OCI-LY3 (cell line): ENCODE measurements at regions not wholly inside any gene's neighbourhood (a gene's known extent, or its start where the extent isn't known, plus 50 kb on each side); places are given as distances from the start of the nearest gene placed in this dataset.

Source experiments
- H2AFZ ChIP-seq: fragments of 200-600, 300-600 bp; shearing (Covaris generic); 2 replicates; pipeline ENCODE4 v1.6.0; 2014; ENCODE audit warnings: antibody characterized with exemption, low read depth, low read length
- H3K27ac ChIP-seq: fragments of 200-600, 300-600 bp; sonication (generic); 2 replicates; pipeline ENCODE4 v1.5.1; 2014; ENCODE audit warnings: mild to moderate bottlenecking, low read length, moderate library complexity, mixed read lengths
- H3K27me3 ChIP-seq: fragments of 200-600, 300-600 bp; sonication (generic); 2 replicates; pipeline ENCODE4 v1.6.1; 2014; ENCODE audit warnings: low read depth, low read length, mixed read lengths
- H3K36me3 ChIP-seq: fragments of 200-600, 300-600 bp; sonication (generic); replicated peaks from 2 replicates; pipeline ENCODE3; 2014; ENCODE audit warnings: low read depth, low read length, mixed read lengths
- H3K4me1 ChIP-seq: fragments of 300-600, 200-600 bp; sonication (generic); 2 replicates; pipeline ENCODE4 v1.6.1; 2014; ENCODE audit warnings: low read length, mixed read lengths
- H3K4me2 ChIP-seq: fragments of 200-600, 300-600 bp; sonication (generic); 2 replicates; pipeline ENCODE4 v1.6.1; 2014; ENCODE audit warnings: low read length, mixed read lengths
- H3K4me3 ChIP-seq: fragments of 300-600, 200-600 bp; sonication (generic); 2 replicates; pipeline ENCODE4 v1.5.1; 2014; ENCODE audit warnings: antibody characterized with exemption, mild to moderate bottlenecking, low read length, moderate library complexity
- H3K79me2 ChIP-seq: fragments of 300-600, 200-600 bp; shearing (Covaris generic); 2 replicates; pipeline ENCODE4 v1.6.1; 2014; ENCODE audit warnings: mild to moderate bottlenecking, low read length, mixed read lengths
- H3K9ac ChIP-seq: fragments of 300-600, 200-600 bp; shearing (Covaris generic); 2 replicates; pipeline ENCODE4 v1.6.0; 2014; ENCODE audit warnings: mild to moderate bottlenecking, low read length, moderate library complexity
- H3K9me3 ChIP-seq: fragments of 200-600, 300-600 bp; shearing (Covaris generic); 2 replicates; pipeline ENCODE4 v1.6.1; 2014; ENCODE audit warnings: low read length, mixed read lengths; ENCODE audit not compliant: insufficient read depth
- H4K20me1 ChIP-seq: fragments of 200-600, 300-600 bp; sonication (generic); 2 replicates; pipeline ENCODE4 v1.6.1; 2016; ENCODE audit warnings: low read length, mixed read lengths; ENCODE audit not compliant: insufficient read depth
- EZH2phosphoT487 ChIP-seq: fragments of 200-600 bp; shearing (Covaris generic); IDR thresholded peaks from 2 replicates; pipeline ENCODE4 v1.6.1; 2018; ENCODE audit warnings: antibody characterized with exemption, mixed run types, low read depth
- TF ChIP-seq, protein P1 (sequence below): fragments of 200-600, 300-600 bp; sonication (generic); IDR thresholded peaks from 2 replicates; pipeline ENCODE4 v1.5.1; 2014; ENCODE audit warnings: antibody characterized with exemption, low read length, low read depth

DNA sequence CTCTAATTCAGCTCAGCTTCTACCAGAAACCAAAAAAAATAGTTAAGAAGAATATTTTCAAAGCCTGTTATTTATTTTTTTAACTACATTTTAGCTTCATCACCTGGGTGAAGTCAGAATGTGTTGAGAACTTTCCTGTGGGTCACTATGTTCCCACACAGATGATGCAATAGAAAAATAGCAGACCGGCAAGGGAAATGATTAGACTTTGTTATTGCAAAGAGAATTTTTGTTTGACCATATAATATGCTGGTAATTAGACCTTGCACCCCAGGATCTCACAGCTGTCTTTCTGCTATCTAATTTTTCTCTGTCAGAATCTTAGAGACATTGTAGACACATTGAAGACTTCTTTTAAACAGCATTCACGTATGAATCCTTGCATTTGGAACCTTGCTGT lies 299.3 kb downstream of the TBX15 start:
- TF ChIP-seq, protein P1, sequence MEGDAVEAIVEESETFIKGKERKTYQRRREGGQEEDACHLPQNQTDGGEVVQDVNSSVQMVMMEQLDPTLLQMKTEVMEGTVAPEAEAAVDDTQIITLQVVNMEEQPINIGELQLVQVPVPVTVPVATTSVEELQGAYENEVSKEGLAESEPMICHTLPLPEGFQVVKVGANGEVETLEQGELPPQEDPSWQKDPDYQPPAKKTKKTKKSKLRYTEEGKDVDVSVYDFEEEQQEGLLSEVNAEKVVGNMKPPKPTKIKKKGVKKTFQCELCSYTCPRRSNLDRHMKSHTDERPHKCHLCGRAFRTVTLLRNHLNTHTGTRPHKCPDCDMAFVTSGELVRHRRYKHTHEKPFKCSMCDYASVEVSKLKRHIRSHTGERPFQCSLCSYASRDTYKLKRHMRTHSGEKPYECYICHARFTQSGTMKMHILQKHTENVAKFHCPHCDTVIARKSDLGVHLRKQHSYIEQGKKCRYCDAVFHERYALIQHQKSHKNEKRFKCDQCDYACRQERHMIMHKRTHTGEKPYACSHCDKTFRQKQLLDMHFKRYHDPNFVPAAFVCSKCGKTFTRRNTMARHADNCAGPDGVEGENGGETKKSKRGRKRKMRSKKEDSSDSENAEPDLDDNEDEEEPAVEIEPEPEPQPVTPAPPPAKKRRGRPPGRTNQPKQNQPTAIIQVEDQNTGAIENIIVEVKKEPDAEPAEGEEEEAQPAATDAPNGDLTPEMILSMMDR, result no peak
- no peak for TF ChIP-seq EZH2phosphoT487
- Histone ChIP-seq H3K79me2 (no peaks in the 10 kb centered on the region), H3K9ac (no peak overlapping the region), H3K9me3 (no peaks in the 10 kb centered on the region), H4K20me1 (no peaks in the 10 kb centered on the region), H2AFZ (no peak overlapping the region), H3K27ac (no peak overlapping the region), H3K4me3 (no peak overlapping the region), H3K36me3 (no peaks in the 10 kb centered on the region), H3K4me1 (no peaks in the 10 kb centered on the region), H3K27me3 (no peaks in the 10 kb centered on the region), H3K4me2 (no peak overlapping the region)

DNA sequence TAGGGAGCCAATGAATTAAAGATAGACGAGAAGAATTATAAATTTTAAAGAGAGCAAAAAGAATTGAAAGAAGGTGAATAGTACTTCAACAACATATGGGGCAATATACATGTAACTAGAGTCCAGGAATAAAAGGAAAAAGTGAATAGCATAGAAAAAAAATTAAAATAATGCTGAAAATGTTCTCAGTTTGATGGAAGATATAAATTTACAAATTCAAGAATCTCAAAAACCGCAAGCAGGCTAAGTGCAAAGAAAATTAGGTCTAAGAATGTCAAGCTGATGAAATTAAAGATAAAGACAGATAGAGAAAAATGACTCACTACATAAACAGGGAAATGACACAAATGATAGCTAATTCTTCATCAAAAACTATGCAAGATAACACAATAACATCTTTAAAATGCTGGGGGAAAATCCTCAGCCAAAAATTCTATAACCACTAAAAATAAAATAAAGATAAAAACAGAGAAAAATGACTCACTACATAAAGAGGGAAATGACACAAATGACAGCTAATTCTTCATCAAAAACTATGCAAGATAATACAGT lies 326.3 kb downstream of the TBX15 start:
- H3K27ac ChIP-seq, result no peak overlapping the region
- TF ChIP-seq, protein P1, result no peak
- no peak for TF ChIP-seq EZH2phosphoT487
- no peaks in the 10 kb centered on the region for H3K36me3 ChIP-seq
- no peaks in the 10 kb centered on the region for H3K27me3 ChIP-seq
- H3K9ac ChIP-seq, result no peak overlapping the region
- H2AFZ ChIP-seq, result no peak overlapping the region
- no peak overlapping the region for H3K4me2 ChIP-seq
- H3K79me2 ChIP-seq, result no peaks in the 10 kb centered on the region
- no peaks in the 10 kb centered on the region for H3K9me3 ChIP-seq
- H4K20me1 ChIP-seq, result no peaks in the 10 kb centered on the region
- H3K4me3 ChIP-seq, result no peak overlapping the region
- H3K4me1 ChIP-seq, result no peaks in the 10 kb centered on the region

DNA sequence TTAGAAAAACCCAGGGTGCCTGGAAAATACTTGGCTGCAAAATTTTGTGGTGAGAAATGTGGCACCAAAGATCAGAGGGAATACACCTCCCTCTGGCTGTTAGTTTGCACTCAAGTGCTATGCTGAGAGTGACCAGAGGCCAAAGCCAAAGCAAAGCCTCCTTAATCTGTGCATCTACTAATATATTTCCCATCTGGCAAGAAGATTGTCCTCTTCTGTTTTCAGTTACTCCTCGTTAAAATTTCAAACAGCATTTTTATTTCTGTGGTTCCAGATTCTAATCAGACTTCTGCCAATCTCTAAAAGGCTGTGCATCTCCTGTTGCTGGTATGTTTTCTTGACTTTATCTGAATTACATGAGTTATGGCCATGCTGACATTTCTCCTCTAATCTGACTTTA lies 327.4 kb downstream of the TBX15 start:
- H3K27ac ChIP-seq, result no peak overlapping the region
- H3K4me1 ChIP-seq, result no peaks in the 10 kb centered on the region
- no peaks in the 10 kb centered on the region for H4K20me1 ChIP-seq
- H3K79me2 ChIP-seq, result no peaks in the 10 kb centered on the region
- no peaks in the 10 kb centered on the region for H3K27me3 ChIP-seq
- no peak overlapping the region for H2AFZ ChIP-seq
- H3K4me2 ChIP-seq, result no peak overlapping the region
- no peaks in the 10 kb centered on the region for H3K36me3 ChIP-seq
- H3K9me3 ChIP-seq, result no peaks in the 10 kb centered on the region
- no peak overlapping the region for H3K9ac ChIP-seq
- no peak overlapping the region for H3K4me3 ChIP-seq
- TF ChIP-seq, protein P1, result no peak
- TF ChIP-seq EZH2phosphoT487, result no peak

DNA sequence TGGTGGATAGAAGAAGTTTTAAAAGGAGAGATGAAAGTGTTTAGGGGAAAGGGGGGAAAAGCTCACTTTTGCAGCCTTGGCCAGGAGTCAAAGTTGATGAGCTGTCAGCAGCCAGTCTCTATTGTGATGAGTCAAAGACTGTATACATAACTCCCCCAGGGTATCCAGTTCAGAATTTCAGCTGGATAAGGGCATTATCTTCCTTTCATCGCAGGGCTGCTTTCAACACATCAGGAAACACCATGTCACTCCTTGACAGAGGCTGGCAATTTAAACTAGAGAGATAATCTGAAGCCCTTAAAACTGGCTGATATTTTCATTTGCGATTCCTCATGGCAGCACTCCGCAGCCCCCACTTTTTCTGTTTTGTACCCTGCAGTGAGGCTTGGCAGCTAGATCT lies 328.5 kb downstream of the TBX15 start:
- H3K4me1 ChIP-seq, result no peaks in the 10 kb centered on the region
- H3K9me3 ChIP-seq, result no peaks in the 10 kb centered on the region
- no peaks in the 10 kb centered on the region for H3K36me3 ChIP-seq
- H3K27ac ChIP-seq, result no peak overlapping the region
- no peak for TF ChIP-seq EZH2phosphoT487
- H3K27me3 ChIP-seq, result no peaks in the 10 kb centered on the region
- H4K20me1 ChIP-seq, result no peaks in the 10 kb centered on the region
- no peak overlapping the region for H3K4me2 ChIP-seq
- H3K79me2 ChIP-seq, result no peaks in the 10 kb centered on the region
- no peak overlapping the region for H2AFZ ChIP-seq
- H3K9ac ChIP-seq, result no peak overlapping the region
- H3K4me3 ChIP-seq, result no peak overlapping the region
